ENCODE measurements at regions not wholly inside any gene's neighbourhood (a gene's known extent, or its start where the extent isn't known, plus 50 kb on each side); places are given as distances from the start of the nearest gene placed in this dataset.

DNA sequence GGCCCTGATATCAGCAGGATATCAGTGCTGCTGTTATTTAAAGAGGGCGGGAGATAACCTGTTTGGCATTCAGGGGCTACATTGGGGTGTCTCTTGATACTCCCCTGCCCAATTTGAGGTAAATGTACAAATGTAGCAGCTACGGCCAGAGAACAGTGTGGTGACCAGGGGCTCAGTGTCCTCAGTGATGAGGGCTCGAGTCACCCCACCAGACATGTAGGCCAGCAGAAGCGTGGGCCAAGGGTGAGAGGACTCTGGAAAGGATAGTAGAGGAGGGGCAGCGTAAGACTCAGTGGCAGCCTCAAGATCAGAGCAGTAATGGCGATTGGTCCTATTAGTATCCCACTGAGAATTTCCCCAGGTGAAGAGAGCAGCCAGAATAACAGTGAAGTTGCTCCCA, 108.4 kb downstream of the XCL2 start:
- TF ChIP-seq, protein P1, sequence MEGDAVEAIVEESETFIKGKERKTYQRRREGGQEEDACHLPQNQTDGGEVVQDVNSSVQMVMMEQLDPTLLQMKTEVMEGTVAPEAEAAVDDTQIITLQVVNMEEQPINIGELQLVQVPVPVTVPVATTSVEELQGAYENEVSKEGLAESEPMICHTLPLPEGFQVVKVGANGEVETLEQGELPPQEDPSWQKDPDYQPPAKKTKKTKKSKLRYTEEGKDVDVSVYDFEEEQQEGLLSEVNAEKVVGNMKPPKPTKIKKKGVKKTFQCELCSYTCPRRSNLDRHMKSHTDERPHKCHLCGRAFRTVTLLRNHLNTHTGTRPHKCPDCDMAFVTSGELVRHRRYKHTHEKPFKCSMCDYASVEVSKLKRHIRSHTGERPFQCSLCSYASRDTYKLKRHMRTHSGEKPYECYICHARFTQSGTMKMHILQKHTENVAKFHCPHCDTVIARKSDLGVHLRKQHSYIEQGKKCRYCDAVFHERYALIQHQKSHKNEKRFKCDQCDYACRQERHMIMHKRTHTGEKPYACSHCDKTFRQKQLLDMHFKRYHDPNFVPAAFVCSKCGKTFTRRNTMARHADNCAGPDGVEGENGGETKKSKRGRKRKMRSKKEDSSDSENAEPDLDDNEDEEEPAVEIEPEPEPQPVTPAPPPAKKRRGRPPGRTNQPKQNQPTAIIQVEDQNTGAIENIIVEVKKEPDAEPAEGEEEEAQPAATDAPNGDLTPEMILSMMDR (IDR thresholded peaks at IDR 0.05) = no peak
- no peak for TF ChIP-seq POLR2A (IDR thresholded peaks at IDR 0.05)

All from right lobe of liver (tissue), 4 donors.